Transverse colon (tissue), 3 donors: ENCODE measurements at regions not wholly inside any gene's neighbourhood (a gene's known extent, or its start where the extent isn't known, plus 50 kb on each side); places are given as distances from the start of the nearest gene placed in this dataset.

Source experiments
- CTCF ChIP-seq, 5 experiments: fragments of 200-600 bp in 3 of 5; fragments of 450-650 bp in 2 of 5; sonication (generic) in 3 of 5; IDR thresholded peaks; 1 replicate in 2 of 5; 2 replicates in 3 of 5; pipeline ENCODE4 v1.5.1; 2016 to 2017; ENCODE audit warnings: antibody characterized with exemption in 5 of 5, inconsistent platforms in 3 of 5, mild to moderate bottlenecking in 2 of 5, moderate library complexity in 1 of 5
- EP300 ChIP-seq: sonication (generic); formaldehyde crosslinking; IDR thresholded peaks from one replicate; pipeline ENCODE4 v1.6.1; 2017; ENCODE audit warnings: antibody characterized with exemption, low read depth
- POLR2A ChIP-seq: fragments of 450-650 bp; IDR thresholded peaks from one replicate; pipeline ENCODE4 v1.6.1; 2016; ENCODE audit warnings: antibody characterized with exemption, mild to moderate bottlenecking, moderate library complexity

DNA sequence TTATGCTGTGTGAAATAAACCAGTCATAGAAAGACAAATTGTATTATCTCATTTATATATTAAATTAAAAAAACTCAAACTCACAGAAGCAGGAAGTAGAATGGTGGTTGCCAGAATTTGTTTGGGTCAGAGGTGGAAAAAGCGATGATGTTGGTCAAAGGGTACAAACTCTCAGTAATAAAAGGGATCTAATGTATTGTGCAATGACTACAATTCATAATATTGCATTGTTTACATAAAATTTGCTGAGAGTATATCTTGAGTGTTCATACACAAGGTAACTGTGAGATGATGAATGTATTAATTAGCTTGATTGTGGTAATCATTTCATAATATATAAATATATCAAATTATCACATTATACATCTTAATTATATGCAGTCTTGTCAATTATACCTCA, 56.7 kb downstream of the FOXG1 start:
- no peak for TF ChIP-seq CTCF (IDR thresholded peaks at IDR 0.05)
- no peak for TF ChIP-seq EP300
- no peak for TF ChIP-seq POLR2A
